Stimulated activated CD4-positive, alpha-beta T cell treated with anti-CD3 and anti-CD28 coated beads, TNF-alpha, amount 100 ng/mL, for 1 hour (primary cell): ENCODE measurements at regions not wholly inside any gene's neighbourhood (a gene's known extent, or its start where the extent isn't known, plus 50 kb on each side); places are given as distances from the start of the nearest gene placed in this dataset.
A peak's percentile ranks its signal among the peaks of the same experiment; 100 is the strongest.
"Not testable (repeated sequence)": the region's sequence is repeated elsewhere in the genome, so short reads cannot be mapped to it uniquely, and the experiment has no call there.

Experiments
- DNase-seq, 3 donors: peaks; one replicate each; pipeline ENCODE4 v3.0.0-alpha.2; 2020; ENCODE audit warnings: low read depth in 3 of 3, low spot score in 1 of 3

DNA sequence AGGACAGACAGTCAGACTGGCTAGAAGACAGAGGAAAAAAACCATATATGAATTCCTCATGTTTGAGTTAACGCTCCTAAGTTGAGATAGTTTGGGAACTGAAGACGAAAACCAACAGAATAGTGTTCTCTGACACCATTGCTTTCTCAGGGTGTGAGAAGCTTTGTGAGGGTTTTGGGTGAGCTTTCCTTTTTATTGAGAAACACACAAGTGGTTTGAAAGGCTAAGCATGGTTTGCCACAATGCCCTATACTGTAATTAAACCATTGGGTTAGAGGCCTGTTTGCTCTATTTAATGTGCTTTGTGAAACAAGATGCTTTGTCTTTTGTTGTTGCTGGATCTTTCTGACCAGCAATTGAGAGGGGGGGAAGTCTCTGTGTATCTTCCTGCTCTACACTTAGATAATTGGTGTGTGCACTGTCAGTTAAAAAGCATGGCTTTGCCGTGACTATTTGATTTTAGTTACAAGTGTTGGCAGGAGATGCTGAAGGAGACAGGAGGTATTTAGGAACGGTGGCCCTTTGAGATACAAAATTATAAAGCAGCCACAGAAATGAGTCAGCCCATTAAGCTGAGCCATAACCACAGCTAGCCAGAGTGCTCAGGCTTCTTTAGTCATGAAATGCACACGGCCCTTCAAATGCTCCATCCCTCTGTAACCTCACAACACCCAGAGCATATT lies 273.0 kb upstream of the PREP start:
- no peak for DNase-seq

DNA sequence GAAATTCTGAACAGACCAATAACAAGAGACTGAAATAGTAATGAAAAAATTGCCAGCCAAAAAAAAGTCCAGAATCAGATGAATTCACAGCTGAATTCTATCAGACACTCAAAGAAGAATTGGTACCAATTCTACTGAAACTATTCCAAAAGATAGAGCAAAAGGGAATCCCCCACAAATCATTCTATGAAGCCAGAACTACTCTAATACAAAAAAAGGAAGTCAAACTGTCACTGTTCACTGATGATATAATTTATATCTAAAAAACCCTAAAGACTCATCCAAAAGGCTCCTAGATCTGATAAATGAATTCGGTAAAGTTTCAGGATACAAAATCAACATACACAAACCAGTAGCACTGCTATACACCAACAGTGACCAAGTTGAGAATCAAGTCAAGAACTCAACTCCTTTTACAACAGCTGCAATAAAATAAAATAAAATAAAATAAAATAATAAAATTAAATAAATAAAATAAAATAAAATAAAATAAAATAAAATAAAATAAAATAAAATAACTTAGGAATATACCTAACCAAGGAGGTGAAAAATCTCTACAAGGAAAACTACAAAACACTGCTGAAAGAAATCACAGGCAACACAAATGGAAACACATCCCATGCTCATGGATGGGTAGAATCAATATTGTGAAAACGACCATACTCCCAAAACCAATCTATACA lies 270.1 kb upstream of the PREP start:
- DNase-seq, result not testable (repeated sequence)

DNA sequence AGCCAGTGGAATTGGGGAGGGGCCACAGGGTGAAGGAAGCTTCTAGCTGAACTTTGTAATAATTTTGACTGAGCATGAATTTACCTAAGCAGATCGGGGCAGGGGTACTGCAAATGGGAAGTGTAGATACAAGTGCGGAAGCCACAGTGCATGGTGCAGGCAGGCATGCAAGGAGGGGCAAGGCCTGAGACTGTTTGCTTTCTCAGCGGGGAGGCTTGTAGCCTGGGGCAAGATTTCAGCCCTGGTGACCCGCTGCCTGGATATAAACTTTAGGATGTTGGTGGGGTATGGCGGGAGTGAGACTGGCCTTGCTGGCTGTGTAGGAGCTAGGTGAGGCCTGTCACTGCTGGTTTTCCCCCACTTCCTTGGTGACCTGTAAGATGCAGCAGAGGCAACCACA lies 266.4 kb upstream of the PREP start:
- no peak for DNase-seq

DNA sequence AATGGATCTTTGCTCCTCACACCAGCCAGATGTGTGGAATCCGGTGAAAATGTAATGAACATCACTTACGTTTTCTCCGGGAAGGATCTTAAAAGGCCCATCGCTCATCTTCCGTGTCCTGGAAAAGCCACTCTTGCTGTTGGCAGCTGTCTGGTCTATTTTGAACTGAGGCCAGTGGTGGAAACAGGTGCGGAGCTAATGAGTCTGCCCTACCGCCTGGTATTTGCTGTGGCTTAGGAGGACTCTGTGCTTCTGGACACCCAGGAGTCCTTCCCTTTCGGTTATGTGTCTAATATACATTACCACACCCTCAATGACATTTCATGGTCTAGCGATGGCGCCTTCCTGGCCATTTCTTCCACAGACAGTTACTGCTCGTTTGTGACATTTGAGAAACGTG lies 264.2 kb upstream of the PREP start:
- DNase-seq, result no peak

DNA sequence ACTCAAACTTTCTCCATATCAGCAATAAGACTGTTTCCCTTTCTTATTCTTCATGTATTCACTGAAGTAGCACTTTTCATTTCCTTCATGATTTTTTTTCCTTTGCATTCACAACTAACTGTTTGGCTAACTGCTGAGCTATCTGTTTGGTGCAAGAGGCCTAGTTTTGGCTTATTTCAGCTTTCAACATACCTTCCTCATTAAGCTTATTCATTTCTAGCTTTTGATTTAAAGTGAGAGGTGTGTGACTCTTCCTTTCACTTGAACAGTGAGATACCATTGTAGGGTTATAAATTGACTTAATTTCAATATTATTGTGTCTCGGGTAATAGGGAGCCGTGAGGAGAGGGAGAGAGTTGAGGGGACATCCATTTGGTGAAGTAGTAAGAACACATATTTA lies 262.0 kb upstream of the PREP start:
- no peak for DNase-seq

DNA sequence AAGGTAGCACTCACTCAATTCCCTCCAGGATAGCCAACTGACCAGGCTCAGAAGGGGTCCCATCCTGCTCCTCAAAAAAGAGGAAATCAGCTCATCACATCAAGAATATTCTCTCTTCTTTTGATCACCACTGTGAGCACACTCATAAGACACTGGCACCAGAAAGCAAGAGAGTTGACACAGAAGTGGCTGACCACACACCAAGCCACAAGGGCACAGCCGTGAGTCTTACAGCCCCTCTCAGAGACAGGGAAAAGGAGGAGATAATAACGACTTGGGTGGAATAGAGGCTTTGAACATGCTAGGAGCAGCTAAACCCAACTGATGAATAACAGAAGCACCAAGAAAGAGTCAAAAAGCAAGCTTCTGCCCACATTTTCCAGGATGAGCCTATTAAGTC lies 249.1 kb upstream of the PREP start:
- DNase-seq, result no peak

DNA sequence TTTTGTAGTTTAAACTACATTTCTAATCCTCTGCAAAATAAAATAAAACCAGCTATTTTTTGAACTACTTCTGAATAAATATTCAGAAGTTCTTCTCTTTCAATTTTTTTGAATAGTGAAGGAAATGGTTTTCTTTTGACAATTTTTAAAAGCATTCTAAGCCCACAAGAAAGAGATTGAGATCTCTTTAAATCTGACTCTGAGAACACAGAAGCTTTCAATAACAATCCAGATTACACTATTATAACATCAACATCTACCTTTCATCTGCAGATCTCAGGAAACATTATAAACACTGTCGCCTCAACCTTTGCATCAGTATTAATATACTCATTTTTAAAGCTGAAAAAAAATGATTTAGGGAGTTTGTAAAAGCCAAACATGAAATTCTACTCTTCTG lies 247.5 kb upstream of the PREP start:
- DNase-seq, result no peak

DNA sequence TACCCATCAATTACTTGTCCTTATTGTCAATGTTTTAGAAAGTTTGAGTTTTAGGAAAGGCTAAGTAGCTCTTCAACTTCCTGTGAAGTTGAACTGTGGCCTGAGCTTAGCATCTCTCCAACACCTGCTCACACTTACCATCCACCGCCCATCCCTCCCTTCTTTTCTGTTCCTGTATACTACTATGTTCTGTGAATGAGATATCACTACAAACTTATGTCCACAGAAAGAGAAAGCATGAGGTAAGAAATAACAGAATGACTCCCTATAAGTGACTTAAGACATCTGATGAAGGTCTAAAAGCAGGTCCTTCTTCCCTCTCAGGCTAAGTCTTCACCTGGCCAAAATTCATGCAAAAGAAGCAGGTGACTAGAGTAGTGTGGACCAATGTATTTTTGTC lies 246.3 kb upstream of the PREP start:
- no peak for DNase-seq

DNA sequence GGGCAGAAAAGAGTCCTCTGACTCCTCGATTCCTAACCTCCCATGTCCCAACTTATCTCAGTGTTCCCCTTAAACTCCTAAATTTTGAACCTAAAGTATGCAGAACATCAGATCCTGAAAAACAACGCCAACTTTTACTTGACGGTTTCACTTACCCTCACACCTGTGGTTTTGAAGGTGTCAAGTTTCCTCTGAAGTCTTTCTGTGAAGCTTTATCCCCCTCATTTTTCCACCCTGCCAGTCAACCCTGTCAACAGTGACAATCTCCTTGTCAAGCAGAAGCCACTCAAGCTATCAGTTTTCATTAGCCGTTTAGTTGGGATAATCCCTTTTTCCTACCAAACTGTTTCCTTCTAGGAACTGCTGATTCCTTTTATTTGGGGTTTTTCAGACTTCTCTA lies 245.4 kb upstream of the PREP start:
- no peak for DNase-seq

DNA sequence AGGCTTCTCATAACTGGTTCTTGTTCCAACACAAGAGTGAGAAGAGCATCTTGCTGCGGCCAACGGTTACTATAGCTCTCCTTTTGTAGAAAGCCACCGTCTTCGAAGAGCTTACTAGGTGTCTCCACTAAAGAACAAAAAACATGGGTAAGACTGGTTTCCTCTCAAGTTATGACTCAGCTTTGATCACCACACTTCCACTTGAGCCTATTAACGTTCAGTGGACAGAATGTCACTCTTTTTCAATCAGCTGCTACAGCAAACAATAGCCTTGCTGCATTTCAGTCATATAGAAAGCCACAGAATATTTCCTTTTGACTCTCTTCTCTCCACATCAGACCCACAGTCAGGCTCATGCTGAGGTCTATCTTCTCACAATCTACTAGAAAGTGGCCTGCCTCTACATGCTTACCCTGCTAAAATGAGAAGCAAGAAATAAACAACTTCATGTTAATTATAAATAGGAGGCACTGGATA lies 243.5 kb upstream of the PREP start:
- DNase-seq, result peak in 1 of 3 donors; percentile 2

DNA sequence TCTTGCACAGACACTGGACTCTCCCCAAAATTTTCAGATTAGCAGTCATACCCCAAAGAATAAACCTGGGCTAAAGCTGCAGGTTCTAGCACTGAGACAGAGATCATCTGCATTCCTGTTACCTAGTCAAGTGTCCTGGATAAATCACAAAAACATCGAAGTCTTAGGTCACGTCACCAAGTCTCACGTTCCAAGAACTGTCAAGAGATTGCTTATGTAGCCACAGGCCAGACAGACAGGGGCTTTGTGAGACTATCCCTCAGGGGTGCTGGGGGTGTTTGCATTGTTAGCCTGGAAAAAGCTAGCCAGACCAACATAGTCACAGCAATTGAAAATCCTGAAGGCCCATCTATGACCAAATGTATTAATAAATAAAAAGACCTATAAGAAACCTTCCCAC lies 243.1 kb upstream of the PREP start:
- no peak for DNase-seq

DNA sequence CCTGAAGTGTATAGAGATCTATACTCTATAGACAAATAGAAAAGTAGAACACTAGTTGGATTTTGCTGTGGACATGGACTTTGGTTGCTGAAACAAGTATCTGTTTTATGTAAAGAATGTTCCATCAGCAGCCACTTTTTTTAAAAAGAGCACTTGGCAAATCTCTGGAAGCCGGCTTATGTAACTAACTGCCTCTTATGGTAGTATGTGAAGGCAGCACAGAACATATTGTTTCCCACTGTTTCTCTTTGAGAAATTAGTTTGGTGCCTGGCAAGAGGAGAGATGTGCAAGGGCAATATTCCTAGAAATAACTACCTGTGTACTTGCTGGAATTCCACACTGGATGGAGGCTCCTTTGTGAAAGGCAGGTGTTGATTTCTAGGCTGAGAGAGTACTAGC lies 242.3 kb upstream of the PREP start:
- no peak for DNase-seq

DNA sequence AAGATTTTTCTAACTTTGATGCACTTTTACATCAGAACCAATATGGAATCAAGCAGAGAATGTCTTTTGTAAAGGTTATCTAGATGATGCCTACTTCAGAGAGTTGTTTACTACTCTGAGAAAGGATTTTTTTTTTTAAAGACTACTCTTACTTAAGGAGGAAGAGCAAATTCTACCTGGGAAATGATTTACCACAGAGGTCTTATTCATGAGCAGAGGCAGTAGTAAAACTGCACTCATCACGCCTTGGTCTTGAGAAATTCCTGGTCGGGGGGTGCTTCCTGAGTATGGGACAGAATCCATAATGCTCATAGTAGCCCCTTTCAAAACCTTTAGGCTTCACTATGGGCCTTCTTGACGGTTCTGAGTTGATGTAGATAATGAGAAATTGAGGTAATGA lies 241.8 kb upstream of the PREP start:
- no peak for DNase-seq

DNA sequence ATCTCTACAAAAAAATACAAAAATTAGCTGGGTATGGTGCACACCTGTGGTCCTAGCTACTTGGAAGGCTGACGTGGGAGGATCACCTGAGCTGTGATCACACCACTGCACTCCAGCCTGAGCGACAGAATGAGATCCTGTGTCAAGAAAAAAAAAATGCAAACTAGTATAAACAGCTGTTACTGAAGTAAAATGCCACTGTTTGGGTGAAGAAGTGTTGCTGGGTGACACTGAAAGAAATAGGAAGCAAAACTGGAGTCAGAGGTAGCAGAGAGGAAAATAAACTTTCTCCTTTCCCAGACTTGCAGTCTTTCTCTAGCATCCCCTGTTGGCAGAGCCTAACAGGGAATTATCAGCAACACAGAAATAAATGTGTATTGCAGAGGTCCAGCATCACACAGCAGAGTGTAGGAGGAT lies 241.2 kb upstream of the PREP start:
- DNase-seq, result no peak

DNA sequence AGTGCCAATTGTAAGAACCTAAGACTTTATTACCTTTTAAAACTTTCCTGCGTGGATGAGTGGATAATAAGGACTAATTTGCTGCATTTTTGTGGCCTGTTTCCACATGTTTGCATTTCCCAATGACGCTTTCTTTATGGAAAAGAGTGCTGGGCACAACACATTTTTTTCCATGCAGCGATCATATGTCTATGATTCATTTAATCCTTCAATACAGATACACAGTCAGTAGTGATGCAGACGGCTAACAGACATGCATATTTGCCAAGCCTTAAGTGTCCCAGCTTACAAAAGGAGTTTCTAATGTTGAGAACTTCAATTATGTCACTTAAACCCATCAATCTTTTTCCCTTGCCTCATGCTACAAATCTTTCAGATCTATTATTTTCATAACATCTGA lies 239.8 kb upstream of the PREP start:
- no peak for DNase-seq

DNA sequence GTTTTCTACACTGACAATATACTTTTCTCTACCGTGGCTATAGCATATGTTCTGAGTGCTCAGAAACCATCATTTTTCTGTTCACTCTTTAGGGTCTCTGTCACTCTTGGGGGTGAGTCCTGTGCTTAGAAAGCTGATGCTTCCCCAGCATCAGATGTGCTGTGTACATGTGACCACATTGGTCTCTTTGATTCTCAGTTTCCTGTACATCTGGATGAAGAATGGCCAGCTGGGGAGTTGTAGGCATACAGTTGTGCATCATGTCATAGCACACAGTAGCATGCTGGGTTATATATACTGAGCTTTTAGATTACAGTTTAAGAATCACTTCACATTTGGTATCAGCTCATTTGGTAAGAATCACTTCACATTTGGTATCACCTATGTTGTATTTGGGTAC lies 238.6 kb upstream of the PREP start:
- no peak for DNase-seq

DNA sequence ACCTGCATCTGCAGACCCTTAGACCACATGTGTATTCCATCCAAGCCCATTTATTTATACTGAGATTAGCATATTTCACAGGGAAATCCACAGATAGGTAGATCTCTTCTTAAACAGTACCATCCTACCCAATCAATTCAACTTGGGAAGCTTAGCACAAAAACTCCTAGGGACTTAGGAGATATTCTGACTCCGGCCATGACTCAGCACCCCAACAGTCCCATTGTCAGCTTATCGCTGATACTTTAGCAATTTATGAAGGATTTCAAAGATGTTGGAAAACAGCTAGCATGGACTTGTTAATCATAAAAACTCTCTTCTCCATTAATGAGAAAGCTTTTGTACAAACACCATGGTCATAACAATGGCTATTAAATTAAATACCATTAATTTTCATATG lies 236.2 kb upstream of the PREP start:
- no peak for DNase-seq

DNA sequence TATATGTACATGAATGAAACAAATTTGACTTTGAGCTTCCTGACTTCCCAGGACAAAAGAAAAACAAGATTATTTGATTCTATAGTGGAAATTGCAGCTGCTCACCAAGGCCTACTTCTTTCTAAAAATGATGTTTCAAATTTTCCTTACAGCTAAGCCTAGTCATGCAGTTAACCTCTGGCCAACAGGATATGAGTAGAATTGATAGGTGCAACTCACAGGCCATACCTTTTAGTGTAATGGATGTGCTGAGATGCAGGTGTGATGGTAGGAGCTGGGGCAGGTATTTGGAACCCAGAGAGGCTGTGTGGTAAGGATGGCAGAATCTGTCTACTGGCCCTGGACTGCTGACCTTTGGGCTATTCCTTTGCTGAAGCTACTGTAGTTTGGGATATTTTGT lies 230.9 kb upstream of the PREP start:
- DNase-seq, result no peak

DNA sequence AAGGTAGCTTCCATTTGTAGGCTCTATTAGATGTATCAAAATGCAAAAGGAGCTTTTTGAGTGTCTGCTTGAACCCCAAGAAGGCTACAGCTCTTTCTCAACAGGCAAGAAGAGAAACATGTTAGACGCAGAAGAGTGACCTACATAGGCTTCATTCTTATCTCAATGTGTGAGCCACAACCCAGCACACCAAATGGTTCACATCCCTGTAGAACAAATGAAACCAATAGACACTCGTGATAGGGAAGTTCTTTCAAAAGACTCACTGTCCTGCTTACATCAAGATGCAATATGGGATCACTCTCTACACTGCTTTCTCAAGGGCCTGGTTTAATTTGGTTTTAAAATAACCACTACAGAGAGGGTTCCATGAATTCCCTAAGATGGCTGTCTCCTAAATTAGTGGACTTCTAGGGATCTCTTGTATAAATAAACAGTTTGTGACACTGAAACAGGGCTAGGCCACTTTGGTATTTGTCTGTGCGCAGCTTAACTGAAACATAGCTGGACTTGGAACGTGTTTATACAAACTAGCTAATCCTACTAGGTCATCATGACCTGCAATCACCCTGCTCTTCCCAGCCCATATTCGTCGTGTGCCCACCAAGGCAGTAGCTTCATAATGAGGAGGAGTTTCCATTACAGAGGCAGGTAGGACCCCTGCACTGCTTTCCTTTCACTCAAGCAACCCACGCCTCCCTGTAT lies 225.4 kb upstream of the PREP start:
- DNase-seq, result no peak

DNA sequence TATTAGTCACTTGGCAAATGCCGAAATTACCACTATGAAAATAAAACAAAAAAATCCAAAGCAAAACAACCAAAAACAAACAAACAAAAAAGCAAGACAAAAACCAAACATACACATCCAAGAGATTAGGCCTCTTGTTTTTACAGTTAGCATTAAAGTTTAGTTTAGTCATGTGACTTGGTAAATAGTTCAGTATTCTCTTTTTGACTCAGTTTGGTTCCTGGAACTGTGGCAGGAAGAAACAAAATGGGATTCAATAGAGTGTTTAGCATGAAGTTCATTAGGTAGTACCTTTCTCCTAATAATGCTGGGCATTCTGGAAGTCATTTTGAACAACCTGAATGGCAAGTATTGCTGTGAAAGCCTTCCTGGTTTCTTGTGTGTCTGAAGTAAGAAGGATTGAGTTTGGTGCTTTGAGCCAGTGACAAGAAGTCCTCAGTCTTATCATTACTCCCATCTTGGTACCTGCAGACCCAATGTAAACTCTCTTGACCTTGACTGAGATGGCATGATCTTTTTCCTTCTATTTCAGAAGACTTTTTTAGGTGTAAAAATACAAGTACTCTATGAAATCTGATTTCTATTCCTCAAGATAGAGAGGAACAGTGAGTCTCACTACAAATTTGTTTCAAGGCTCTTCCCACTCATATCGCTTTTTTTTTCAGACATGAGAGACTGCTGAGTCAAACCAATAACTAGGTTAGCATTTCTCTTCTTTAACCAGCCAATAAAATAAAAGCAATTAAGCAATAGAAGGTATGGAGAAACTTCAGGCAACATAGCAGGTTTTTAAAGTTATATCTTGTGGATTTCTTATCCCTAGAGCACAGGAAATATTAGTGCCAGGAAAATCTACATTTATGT lies 223.6 kb upstream of the PREP start:
- no peak for DNase-seq

DNA sequence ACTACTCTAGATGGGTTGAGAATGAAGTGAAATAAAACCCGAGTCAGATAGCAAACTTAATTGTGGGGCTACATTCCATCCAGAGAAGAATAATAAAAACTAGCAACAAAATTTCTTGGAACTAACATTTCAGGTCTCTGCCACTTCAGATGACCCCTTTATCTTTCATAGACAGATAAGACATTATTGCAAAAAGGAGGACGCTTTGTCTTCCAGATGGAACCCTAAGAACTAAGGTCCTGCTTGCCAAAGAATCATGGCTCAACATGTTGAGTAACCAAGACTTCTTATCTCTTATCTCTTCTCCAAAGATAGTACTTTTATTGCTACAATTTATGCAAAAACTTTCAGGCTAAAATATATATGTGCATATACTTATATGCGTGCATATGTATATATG lies 221.1 kb upstream of the PREP start:
- no peak for DNase-seq

DNA sequence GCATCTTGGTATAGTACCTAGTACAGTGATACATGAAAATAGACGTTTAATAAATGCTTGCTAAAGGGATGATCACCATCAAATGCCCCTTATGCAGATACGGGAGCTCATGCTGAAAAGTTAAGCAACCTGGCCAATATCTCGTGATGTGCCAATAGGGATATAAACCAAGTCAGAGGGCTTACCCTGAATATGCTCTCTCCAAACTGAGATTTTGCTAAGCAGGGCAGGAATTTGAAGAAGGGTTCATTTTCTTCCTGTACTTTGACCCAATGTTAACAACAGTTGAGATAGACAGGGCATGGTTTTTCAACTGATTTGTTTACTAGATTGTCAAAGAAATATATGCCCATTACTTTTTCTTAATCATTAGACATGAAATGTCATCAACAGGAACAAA lies 219.3 kb upstream of the PREP start:
- DNase-seq, result no peak
